Epidermal melanocyte (primary cell): ENCODE measurements at regions not wholly inside any gene's neighbourhood (a gene's known extent, or its start where the extent isn't known, plus 50 kb on each side); places are given as distances from the start of the nearest gene placed in this dataset.
"Not testable (repeated sequence)": the region's sequence is repeated elsewhere in the genome, so short reads cannot be mapped to it uniquely, and the experiment has no call there.

ENCODE experiments used
- DNase-seq: peaks from one replicate; pipeline ENCODE4 v3.0.0; 2011; ENCODE audit warnings: low spot score; ENCODE audit not compliant: insufficient read length

DNA sequence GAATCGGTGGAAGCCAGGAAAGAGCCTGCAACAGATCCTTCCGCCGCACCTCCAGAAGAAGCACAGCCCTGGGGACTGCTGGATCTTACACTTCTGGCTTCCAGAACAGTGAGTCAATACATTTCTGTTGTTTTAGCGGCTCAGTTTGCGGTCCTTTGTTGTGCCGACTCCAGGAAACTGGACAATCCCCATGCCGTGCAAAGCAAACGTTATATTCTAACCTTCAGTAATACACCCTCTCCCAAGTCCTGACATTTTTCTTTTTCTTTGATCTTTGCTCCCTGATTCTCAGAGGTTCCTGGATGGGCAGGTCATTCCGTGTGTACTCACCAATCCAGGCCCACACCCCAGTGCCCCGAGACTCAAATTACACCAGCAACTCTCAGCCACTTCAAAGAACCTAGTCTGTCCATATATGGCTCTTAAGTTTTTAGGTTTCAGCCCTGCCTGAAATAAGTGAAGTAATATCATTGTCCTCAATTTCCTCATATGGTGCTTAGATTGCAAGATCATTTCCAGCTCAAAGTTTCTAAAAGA, 387.1 kb upstream of the SGCG start:
- DNase-seq: no peak

DNA sequence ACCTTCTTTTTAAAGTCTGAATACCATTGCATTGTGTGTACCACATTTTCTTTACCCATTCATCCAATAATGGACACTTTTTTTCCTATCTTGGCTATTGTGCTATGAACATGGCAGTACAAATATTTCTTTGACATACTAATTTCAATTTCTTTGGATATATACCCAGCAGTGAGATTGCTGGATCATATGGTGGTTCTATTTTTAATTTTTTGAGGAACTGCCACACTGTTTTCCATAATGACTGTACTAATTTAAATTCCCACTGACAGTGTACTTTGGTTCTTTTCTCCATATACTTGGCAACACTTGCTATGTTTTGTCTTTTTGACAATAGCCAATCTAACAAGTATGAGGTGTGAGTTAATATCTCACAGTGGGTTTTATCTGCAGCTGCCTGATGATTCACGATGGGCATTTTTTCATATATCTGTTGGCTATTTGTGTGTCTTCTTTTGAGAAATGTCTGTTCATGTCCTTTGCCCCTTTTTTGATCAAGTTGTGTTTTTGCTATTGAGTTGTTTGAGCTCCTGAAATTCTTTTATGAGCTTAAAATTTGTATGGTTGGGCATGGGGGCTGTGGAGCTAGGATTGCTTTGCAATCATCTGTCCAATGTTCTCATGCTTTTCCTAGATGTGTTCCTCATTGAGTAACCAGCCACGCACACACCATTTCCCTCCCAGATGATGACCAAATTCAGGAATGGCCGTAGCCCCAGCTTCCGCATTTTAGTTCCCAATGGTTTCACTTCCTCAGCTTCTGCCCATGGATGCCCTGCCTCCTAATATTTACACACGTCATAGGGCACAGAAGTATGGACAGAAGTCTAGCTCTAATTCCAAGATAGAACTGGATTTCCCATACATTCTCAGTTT, 380.0 kb upstream of the SGCG start:
- DNase-seq: no peak

DNA sequence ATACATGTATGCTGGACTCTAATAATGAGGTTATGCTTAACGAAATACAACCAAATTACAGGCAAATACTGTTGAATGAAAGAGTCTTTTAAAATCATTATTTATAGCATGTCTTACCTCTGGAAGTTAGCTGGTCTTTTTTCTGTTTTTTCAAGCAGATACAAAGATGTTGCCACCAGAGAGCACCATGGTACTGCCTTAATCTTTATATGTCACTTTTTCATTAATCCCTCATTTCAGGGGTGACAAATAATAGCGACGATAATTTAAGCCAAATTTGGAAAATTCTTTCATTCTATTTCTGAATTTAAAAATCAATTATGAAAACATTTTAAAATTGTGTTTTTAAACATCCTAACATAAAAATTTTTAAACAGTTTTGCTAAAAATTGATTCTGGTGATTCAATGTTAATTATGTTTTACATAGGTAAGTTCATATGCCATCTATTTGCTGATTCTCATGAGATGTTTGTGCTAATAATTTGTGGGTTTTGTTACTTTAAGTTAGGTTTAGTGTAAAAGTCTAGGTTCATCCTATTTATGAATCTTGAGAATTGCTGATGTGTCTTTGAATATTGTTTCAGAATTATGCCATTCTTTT, 379.3 kb upstream of the SGCG start:
- no peak for DNase-seq

DNA sequence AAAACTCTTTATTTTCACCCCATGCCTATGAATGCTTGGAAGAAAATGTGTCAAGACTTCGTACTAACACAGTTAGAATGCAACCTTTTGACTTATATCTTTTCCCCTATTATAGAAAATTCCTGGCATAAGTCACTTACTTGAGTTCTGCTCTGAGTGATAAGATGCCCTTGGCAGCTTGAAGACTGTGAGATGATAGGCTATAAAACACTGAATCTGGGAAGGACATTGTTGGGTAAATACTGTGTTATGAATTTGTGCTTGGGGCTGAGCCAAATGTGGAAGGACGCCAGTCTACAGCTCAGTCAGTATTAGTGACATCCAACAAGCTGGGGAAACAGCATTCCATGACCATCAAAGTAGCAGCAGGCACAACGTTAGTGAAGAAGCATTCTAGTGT, 368.0 kb upstream of the SGCG start:
- no peak for DNase-seq

DNA sequence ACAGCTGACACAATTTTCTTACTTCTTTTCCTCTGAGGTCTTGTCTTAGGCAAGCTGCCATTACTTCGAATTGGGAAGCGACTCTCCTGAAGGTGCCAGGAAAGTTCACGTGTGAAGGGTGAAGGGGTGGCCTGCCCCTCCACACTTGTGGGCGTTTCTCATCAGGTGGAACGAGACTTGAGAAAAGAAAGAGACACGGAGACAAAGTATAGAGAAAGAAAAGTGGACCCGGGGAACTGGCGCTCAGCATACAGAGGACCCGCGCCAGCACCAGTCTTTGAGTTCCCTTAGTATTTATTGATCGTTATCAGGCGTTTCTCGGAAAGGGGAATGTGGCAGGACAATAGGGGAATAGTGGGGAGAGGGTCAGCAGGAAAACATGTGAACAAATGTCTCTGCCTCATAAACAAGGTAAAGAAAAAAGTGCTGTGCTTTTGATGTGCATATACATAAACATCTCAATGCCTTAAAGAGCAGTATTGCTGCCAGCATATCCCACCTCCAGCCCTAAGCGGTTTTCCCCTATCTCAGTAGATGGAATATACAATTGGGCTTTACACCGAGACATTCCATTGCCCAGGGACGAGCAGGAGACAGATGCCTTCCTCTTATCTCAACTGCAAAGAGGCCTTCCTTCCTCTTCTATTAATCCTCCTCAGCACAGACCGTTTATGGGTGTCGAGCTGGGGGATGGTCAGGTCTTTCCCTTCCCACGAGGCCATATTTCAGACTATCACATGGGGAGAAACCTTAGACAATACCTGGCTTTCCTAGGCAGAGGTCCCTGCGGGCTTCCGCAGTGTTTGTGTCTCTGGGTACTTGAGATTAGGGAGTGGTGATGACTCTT, 367.0 kb upstream of the SGCG start:
- not testable (repeated sequence) for DNase-seq

DNA sequence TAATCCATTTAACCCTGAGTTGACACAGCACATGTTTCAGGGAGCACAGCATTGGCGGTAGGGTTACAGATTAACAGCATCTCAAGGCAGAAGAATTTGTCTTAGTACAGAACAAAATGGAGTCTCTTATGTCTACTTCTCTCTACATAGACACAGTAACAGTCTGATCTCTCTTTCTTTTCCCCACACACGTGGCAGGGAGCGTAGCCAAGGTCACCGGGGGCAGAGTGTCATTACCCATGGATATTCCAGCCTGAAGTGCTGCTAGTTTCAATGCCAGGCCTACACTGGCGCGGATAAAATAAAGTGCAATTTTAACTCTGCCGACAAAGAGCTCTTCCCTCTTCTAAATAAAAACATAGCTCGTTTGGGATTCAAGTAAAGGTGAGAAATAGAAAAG, 366.3 kb upstream of the SGCG start:
- DNase-seq: not testable (repeated sequence)

DNA sequence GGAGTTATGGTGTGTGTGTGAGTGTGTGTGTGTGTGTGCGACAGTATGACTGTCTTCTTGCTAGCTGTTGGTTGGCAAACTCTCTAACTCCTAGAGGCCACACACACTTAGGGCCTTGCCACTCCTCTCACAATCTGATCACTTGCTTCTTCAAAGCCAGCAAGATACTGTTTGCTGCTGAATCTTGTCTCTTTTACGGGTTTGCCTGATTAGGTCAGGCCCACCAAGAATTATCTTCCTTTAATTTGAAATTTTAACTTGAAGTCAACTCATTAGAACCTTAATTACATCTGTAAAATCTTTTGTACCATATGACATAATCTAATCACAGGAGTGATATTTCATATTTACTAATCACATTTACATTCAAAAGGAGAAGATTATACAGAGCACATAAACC, 359.2 kb upstream of the SGCG start:
- no peak for DNase-seq

DNA sequence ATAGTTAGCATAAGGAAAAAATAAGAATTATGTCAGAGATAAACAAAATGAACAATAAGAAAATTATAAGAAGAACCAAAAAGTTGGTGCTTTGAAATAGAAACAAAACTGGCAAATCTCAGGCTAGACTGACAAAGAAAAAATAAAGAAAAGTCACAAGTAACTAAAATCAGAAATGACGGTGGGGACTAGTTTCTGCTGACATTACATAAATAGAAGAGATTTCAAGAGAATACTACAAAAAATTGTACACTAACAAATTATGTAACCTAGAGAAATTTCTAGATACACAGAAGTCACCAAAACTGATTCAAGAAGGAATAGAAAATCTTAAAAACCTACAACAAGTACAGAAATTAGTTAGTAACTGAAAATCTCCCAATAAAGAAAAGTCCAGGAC, 355.6 kb upstream of the SGCG start:
- DNase-seq: no peak

DNA sequence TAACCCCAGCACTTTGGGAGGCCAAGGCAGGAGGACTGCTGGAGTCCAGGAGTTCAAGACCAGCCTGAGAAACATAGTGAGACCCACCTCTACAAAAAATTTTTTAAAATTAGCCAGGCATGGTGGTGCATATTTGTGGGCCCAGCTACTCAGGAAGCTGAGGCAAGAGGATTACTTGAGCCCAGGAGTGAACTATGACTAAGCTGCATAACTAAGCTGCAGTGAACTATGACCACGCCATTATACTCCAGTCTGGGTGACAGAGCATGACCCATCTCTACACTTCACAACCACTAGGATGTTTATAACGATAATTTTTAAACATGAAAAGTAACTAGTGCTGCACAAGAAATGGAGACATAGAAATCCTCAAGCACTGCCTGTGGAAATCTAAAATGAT, 352.7 kb upstream of the SGCG start:
- no peak for DNase-seq

DNA sequence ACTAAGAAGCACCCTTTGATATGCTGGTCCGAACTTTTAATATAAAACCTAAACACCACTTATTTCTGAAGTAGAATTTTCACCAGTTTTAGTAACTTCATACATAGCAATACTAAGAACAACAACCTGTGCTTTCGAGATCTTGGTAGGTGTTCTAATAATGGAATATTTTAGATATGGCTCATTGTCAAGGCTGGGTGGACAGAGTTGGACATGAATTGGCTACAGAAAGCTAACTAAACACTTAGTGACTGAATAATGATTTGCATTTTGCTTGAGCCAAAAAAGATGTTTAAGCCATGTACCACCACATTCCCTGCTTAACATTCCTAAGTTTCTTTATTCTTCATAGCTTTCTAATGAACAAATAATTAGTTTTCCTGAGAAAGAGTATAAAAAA, 344.3 kb upstream of the SGCG start:
- DNase-seq: no peak

DNA sequence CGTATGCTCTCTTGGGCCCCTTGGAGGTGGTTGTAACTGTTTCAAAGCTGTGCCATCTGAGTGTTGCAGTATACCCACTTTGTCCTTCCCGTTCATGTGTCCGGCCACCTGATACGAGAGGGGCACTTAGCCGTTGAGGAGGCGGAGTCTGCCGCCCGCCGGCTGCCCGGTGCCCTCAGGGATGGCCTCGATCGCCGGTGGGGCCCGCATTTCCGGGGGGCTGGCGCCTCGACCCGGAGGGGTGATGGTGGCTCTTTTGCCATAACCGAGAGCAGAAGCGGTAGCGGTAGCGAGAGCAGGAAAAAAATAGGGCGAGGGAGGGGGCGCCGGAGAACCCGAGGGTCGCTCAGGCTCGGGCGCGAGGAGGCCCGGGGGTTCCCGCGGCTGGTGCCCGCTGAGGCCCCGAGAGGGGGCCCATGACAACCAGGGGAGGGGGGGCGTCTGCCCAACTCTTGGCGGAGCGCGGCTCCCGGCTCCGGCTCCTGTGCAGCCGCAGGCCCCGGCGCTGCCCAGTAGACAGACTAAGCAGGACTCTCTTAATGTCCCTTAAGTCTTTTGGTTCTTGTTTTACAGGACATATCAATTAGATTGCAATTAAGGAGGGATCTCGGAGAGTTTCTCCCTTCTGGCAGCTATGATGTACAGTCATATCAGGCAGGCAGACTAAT, 342.7 kb upstream of the SGCG start:
- no peak for DNase-seq

DNA sequence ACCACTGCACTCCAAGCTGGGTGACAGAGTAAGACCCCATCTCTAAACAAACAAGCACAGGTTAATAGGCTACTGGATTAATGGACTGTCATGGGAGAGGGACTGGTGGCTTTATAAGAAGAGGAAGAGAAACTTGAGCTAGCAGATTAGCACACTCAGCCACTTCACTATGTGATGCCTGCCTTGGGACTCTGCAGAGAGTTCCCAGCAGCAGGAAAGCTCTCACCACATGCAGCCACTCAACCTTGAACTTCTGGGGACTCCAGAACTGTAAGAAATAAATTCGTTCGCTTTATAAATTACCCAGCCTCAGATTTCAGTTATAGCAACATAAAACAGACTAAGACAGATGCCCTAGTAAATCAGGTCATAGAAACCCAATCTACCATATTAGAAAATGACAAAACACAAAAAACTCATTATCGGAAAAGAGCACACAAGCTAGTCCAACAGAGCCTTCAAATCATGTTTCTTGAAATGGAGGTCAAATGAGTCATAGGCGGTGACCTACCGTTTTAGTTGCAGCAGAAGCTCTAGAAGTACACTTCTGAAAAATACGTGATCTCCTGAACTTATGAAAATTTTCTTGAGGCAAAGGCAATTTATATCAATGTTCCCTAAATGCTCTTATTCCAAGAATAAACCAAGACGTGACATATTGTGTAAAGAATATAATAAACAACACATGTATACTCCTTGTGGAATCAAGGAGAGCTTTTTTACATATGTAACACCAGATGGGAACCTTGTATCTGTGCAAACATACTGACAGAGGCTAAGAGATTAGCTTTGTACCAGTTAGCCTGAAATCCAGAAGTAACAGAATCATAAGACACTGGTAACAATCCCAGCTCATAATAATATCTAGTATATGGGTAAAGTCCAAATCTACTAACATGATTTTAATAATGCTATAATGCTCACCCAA, 340.9 kb upstream of the SGCG start:
- no peak for DNase-seq

DNA sequence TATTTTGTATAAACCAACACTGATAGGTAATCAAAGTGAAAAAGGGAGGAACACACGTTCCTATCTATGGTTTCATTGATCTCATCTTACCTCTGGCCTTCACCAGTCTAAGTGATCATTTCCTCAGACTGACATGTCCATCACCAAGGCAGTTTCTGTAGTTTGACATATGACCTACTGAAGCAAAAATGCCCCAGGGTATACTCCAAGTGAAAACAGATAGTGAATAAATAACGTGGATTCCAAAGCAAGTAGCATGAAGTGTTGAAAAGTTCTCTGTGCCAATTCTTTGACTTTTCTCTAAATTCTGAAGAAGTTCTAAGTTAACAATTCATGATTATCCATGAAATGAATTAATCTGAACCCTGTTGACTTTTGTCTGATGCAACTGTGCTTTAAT, 334.2 kb upstream of the SGCG start:
- DNase-seq: no peak

DNA sequence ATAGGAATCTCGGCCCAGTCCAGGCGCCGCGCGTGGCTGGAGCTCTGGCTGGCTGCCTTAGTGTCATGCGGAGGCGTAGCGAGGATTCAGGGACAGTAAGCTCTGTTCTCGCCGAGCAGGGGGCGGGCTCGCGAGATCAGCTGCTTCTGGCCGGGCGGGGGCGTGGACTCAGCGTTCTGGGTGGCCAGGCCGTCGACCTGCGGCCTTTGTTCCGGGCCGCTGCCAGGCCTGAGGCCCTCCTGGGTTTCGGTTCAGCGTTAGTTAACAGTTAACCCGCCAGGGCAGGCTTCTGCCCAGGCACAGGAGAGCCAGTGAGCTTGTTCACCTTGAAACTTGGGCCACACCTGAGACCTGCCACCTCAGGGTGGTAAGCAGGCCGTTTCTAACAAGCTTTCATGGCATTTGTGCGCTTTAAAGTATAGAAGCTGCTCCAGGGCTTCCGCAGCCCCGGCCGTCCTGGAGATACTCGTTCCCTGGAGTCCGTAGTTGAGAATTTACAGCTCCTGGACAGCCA, 332.2 kb upstream of the SGCG start:
- DNase-seq: no peak

DNA sequence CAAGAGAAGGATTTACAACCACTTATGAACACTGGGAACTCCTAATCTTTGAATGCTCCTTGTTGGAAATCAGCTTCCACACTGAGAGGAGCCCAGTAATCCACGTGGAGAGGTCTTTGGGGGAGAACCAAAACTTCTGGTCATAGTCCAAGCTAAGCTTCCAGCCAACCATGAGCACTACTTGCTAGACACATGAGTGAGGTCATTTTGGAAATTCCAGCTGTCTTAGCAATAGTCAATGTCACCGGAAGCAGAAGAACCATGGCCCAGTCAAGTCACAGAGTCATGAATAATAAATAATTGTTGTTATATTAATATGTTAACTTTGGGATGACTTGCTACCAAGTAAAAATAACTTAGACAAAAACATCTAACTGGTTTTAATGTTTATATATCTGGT, 324.9 kb upstream of the SGCG start:
- no peak for DNase-seq

DNA sequence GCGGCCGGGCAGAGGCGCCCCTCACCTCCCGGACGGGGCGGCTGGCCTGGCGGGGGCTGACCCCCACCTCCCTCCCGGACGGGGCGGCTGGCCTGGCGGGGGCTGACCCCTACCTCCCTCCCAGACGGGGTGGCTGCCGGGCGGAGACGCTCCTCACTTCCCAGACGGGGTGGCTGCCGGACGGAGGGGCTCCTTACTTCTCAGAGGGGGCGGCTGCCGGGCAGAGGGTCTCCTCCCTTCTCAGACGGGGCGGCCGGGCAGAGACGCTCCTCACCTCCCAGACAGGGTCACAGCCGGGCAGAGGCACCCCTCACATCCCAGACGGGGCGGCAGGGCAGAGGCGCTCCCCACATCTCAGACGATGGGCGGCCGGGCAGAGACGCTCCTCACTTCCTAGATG, 321.8 kb upstream of the SGCG start:
- DNase-seq: not testable (repeated sequence)

DNA sequence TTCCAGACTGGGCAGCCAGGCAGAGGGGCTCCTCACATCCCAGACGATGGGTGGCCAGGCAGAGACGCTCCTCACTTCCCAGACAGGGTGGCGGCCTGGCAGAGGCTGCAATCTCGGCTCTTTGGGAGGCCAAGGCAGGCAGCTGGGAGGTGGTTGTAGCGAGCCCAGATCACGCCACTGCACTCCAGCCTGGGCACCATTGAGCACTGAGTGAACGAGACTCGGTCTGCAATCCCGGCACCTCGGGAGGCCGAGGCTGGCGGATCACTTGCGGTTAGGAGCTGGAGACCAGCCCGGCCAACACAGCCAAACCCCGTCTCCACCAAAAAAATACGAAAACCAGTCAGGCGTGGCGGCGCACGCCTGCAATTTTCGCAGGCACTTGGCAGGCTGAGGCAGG, 321.4 kb upstream of the SGCG start:
- not testable (repeated sequence) for DNase-seq

DNA sequence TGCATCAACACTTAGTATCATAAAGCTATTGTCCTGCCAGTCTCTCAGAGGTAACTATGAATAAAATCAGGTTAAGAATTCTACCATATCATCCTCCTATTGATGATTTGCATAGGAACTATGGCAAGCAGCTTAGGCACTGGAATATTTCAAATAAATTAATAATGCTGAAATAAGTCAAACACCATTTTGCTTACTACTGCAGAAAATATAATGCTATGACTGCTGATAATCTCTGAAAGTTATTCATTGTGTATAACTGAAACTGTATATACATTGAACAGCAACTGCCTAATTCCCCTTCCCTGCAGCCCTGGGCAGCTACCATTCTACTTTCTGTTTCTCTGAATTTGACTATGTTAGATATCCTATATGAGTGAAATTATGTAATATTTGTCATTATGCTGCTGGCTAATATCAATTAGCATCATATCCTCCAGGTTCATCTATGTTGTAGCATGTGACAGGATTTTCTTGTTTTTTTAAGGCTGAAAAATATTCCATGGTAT, 318.8 kb upstream of the SGCG start:
- DNase-seq: no peak

DNA sequence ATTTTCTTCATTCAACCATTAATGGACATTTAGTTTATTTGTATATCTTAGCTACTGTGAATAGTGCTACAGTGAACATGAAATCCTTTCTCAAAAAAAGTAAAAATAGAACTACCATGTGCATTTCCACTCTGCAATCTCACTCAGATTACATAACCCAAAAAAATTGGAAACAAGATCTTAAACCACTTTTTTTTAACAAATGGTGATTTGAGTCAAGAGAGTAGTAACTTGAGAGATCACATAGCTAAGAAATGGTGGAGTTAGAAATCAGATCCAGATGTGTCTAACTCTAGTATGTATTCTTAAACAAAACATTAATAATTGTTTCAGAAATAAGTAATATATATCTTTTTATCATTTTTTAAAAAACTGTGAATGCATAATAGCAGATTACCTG, 318.3 kb upstream of the SGCG start:
- no peak for DNase-seq

DNA sequence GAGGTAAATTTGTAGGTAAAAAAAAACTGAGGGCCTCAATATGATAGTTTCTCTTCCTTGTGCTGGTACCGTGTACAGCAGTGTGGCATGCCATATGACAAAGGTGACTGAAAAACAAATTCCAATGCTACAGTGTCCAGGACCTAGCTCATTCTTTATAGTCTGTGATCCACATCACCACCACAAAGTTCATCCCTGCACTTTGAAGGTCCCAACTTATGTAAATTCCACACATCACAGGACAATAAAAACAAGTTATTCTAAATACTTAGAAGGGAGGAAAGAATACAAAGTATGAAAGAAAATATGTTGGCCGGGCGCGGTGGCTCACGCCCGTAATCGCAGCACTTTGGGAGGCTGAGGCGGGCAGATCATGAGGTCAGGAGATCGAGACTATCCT, 314.6 kb upstream of the SGCG start:
- no peak for DNase-seq
